SK-N-SH treated with all-trans-retinoic acid at 6 μM for 48 hours (cell line): ENCODE measurements at regions not wholly inside any gene's neighbourhood (a gene's known extent, or its start where the extent isn't known, plus 50 kb on each side); places are given as distances from the start of the nearest gene placed in this dataset.

Source experiments
- ISL1 ChIP-seq: fragments of 250-450 bp; sonication (Bioruptor Pico); IDR thresholded peaks from 2 replicates; pipeline ENCODE4 v2.1.2; 2022; ENCODE audit warnings: mild to moderate bottlenecking, moderate library complexity
- OSR1 ChIP-seq: fragments of 250-450 bp; sonication (Bioruptor Pico); IDR thresholded peaks from 2 replicates; pipeline ENCODE4 v1.8.0; 2022; ENCODE audit warnings: moderate library complexity, mild to moderate bottlenecking, inconsistent platforms
- PATZ1 ChIP-seq: fragments of 250-450 bp; sonication (Bioruptor Pico); IDR thresholded peaks from 2 replicates; pipeline ENCODE4 v1.8.0; 2020; ENCODE audit warnings: mild to moderate bottlenecking, moderate library complexity, borderline replicate concordance
- RARB ChIP-seq: fragments of 250-450 bp; sonication (Bioruptor Pico); IDR thresholded peaks from 2 replicates; pipeline ENCODE4 v1.8.0; 2021; ENCODE audit warnings: mild to moderate bottlenecking, moderate library complexity
- SNAI2 ChIP-seq: fragments of 250-450 bp; sonication (Bioruptor Pico); IDR thresholded peaks from 2 replicates; pipeline ENCODE4 v1.5.0; 2020; ENCODE audit warnings: mild to moderate bottlenecking, moderate library complexity
- TSHZ2 ChIP-seq: fragments of 250-450 bp; sonication (Bioruptor Pico); IDR thresholded peaks from 2 replicates; pipeline ENCODE4 v1.5.0; 2020; ENCODE audit warnings: mild to moderate bottlenecking, moderate library complexity
- TF ChIP-seq, protein P1 (sequence below): fragments of 250-450 bp; sonication (Bioruptor Pico); IDR thresholded peaks from 2 replicates; pipeline ENCODE4 v1.5.1; 2020; ENCODE audit warnings: low read depth, mild to moderate bottlenecking, moderate library complexity

DNA sequence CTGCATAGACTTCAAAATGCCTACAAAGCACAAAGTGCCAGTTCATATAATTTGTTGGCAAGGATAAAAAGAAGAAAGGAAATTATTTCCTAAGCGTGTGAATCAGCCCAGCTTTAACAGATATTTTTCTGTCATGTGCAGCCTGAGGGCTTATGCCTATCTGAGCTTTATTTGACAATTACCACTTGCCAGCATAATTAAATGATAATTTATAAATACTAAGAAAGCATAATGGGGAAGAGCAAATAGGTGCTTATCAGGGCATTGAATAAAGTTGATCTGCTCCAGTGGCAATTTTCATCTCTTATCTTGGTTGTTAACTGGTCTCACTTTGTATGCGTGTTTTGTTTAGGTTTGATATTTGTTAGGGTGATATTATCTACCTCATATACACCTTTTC, 313.4 kb upstream of the DNAJC19 start:
- TF ChIP-seq ISL1 (CRISPR knock-in tag) (no peak), OSR1 (CRISPR knock-in tag) (no peak), RARB (CRISPR knock-in tag) (no peak), TSHZ2 (CRISPR knock-in tag) (no peak), SNAI2 (no peak), PATZ1 (CRISPR knock-in tag) (no peak)
- TF ChIP-seq, protein P1, sequence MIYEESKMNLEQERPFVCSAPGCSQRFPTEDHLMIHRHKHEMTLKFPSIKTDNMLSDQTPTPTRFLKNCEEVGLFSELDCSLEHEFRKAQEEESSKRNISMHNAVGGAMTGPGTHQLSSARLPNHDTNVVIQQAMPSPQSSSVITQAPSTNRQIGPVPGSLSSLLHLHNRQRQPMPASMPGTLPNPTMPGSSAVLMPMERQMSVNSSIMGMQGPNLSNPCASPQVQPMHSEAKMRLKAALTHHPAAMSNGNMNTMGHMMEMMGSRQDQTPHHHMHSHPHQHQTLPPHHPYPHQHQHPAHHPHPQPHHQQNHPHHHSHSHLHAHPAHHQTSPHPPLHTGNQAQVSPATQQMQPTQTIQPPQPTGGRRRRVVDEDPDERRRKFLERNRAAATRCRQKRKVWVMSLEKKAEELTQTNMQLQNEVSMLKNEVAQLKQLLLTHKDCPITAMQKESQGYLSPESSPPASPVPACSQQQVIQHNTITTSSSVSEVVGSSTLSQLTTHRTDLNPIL (CRISPR knock-in tag) = no peak
